ENCODE measurements at regions not wholly inside any gene's neighbourhood (a gene's known extent, or its start where the extent isn't known, plus 50 kb on each side); places are given as distances from the start of the nearest gene placed in this dataset.

DNA sequence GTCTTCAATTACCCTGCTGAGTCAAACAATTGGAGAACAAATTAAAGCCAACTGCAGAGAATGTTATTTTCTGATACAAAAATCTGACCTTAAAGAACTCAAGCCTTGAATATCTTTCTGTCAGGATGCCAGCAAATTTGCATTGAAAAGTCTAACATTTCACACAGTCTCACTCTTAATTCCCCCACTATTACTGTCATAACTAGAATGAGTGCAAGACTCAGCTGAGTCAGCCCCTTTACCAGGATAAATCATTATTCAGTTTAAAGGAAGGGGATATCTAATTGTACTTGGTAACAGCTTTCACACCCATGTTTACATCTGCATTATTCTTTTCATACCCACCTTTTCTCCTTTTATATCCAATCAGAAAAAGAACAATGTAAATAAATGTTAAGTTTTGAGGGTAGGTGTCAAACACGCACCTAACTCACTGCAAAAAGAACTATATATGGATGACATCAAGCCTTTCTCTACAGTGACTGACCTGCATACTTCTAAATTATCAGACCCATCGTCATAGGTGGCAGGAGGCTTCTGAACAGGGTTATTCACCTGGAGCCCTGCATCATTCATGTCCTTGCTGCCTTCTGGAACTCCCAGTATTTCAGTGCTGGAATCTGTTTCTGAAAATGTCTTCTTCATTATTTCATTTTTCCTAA, 117.4 kb downstream of the TMA16 start:
- no peaks in the 10 kb centered on the region for H3K27me3 ChIP-seq

DNA sequence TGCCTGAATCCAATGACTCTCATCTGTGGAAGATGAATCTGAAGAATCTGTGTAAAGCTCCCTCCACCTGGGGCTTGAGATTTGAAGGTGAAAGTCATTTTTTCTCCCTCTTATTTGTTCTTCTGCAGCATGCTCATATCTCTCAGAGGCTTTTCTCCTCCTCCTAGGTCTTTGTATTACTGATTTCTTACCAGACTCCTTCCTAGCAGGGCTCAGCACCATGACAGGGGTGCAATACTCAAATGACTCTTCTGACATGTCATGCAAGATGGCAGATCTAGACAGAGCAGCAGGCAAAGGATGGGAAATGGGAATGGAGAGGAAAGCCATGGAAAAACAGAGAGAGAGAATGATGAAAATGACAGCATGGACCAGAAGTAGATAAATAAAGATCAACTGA, 118.3 kb downstream of the TMA16 start:
- Histone ChIP-seq H3K27me3 (no peaks in the 10 kb centered on the region), H3K27ac (no peak overlapping the region), H3K4me1 (no peaks in the 10 kb centered on the region), H3K36me3 (no peaks in the 10 kb centered on the region), H3K9me3 (replicated peaks) (no peaks in the 10 kb centered on the region), H3K4me3 (no peak overlapping the region)
- DNase-seq: no peak

More for the DNA sequence above, 117.4 kb downstream of the TMA16 start:
- Histone ChIP-seq H3K4me1 (no peaks in the 10 kb centered on the region), H3K9me3 (replicated peaks) (no peaks in the 10 kb centered on the region), H3K36me3 (no peaks in the 10 kb centered on the region), H3K27ac (no peak overlapping the region), H3K4me3 (no peak overlapping the region)
- DNase-seq: no peak

DNA sequence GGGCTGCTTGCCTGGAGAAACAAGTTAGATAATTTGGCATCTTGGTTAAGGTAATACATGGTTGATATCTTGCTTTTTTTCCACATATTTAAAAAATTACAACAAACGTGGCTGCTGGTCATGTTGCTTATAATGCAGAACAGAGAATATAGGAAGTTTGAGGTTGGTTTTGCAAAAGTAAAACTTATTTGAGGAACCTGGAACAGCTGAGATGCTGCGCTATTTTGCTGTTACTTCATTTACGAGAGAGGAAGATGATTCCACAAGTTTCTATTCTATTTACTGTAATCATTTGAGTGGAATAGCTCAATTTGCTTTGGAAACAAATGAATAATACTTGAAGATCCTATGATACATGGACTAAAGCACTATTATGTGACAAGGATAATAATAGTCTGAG, 118.9 kb downstream of the TMA16 start:
- Histone ChIP-seq H3K4me1 (no peaks in the 10 kb centered on the region), H3K4me3 (no peak overlapping the region), H3K9me3 (replicated peaks) (no peaks in the 10 kb centered on the region), H3K27me3 (no peaks in the 10 kb centered on the region), H3K36me3 (no peaks in the 10 kb centered on the region), H3K27ac (no peak overlapping the region)
- no peak for DNase-seq

DNA sequence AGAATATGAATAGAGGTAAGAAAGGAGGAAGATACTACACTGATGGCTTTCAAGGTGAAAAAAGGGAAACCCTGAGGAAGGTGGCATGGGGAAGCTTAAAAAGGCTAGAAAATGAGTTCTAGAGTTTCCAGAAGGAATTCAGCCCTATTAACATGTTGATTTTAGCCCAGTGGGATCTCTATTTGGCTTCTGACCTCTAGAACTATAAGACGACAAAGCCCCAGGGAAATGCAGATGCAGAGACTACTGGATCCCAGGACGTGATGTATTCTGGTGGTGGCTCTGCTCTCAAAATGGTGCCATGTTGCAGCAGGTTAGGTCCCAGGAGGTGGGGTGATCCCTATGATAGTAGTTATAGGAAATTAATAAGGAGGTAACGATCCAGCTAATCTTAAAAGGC, 120.4 kb downstream of the TMA16 start:
- DNase-seq: no peak
- Histone ChIP-seq H3K9me3 (replicated peaks) (no peaks in the 10 kb centered on the region), H3K27ac (no peak overlapping the region), H3K27me3 (no peaks in the 10 kb centered on the region), H3K36me3 (no peaks in the 10 kb centered on the region), H3K4me1 (no peaks in the 10 kb centered on the region), H3K4me3 (no peak overlapping the region)

DNA sequence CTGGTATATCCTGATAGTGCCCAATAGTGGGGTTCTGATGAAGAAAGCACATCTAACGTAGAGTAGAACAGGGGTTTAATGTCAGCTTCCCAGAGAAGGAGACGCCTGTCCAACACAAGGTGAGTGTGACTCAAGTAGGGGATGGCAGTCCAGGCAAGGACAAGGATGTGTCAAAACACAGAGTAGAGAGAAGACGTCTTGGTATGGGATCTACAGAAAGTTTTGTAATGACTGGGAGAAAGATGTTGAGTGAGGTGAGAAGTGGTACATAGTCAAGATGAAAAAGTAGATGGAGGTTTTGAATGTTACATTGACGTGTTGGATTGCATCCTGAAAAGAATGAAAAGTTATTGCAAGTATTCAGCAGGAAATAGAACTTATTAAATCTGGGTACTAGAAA, 124.4 kb downstream of the TMA16 start:
- H3K36me3 ChIP-seq: no peaks in the 10 kb centered on the region
- DNase-seq: no peak
- H3K4me1 ChIP-seq: no peaks in the 10 kb centered on the region
- H3K27ac ChIP-seq: no peak overlapping the region
- no peaks in the 10 kb centered on the region for H3K9me3 ChIP-seq (replicated peaks)
- no peak overlapping the region for H3K4me3 ChIP-seq
- no peaks in the 10 kb centered on the region for H3K27me3 ChIP-seq

DNA sequence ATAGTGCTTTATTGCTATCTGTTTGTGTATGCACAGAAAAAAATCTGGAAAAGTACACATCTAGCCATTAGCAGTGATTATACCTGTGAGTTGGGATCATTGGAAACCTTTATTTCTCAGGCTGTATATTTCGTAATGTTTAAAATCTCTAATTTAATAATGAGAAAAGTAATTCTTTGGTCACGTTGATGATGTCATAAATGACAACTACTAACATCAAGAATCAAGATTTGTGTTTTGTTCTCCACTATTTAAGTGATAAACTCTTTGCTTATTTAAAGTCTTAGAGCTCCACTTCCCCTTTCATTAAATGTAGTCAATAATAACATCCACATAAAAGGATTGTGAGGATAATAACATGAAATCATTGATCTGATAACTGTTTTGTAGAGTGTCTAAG, 126.2 kb downstream of the TMA16 start:
- Histone ChIP-seq H3K4me1 (no peaks in the 10 kb centered on the region), H3K4me3 (no peak overlapping the region), H3K27ac (no peak overlapping the region), H3K36me3 (no peaks in the 10 kb centered on the region), H3K9me3 (replicated peaks) (no peaks in the 10 kb centered on the region), H3K27me3 (no peaks in the 10 kb centered on the region)
- DNase-seq: no peak

- Histone ChIP-seq H3K27ac (no peak overlapping the region), H3K9me3 (replicated peaks) (no peaks in the 10 kb centered on the region), H3K27me3 (no peaks in the 10 kb centered on the region), H3K4me3 (no peak overlapping the region), H3K36me3 (no peaks in the 10 kb centered on the region), H3K4me1 (no peaks in the 10 kb centered on the region)
- no peak for DNase-seq
These were observed 127.3 kb downstream of the TMA16 start for GRCh38 chr4:163621821-163622220.

- no peaks in the 10 kb centered on the region for H3K9me3 ChIP-seq (replicated peaks)
- H3K36me3 ChIP-seq: no peaks in the 10 kb centered on the region
- H3K27ac ChIP-seq: no peak overlapping the region
- no peak overlapping the region for H3K4me3 ChIP-seq
- DNase-seq: no peak
- H3K4me1 ChIP-seq: no peaks in the 10 kb centered on the region
- H3K27me3 ChIP-seq: no peaks in the 10 kb centered on the region
These were observed 128.0 kb downstream of the TMA16 start for GRCh38 chr4:163622379-163623035.

DNA sequence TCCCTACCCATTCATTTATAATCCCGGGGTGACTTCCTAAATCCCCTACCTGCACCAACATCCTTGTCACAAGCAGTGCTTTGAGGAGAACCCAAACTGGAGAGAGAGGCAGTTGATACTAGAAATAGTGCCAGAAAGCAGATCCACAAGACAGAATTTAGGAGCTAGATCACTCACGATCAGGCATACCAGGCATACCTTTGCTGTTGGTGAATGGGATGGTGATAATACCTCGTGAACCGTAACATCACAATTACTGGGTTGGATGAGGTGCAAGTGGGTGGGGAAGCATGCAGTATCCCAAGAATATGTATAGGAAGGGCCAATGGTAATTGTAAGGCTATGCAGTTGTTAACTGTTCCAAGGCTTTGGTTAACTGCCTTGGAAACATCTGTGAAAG, 129.3 kb downstream of the TMA16 start:
- no peak for DNase-seq

GRCh38 chr4:163624727-163625126, 130.2 kb downstream of the TMA16 start:
- no peak overlapping the region for H3K4me3 ChIP-seq
- no peaks in the 10 kb centered on the region for H3K9me3 ChIP-seq (replicated peaks)
- no peak for DNase-seq
- no peaks in the 10 kb centered on the region for H3K36me3 ChIP-seq
- no peaks in the 10 kb centered on the region for H3K27me3 ChIP-seq
- H3K4me1 ChIP-seq: no peaks in the 10 kb centered on the region
- no peak overlapping the region for H3K27ac ChIP-seq

More for the DNA sequence above, 129.3 kb downstream of the TMA16 start:
- no peak overlapping the region for H3K27ac ChIP-seq
- no peak overlapping the region for H3K4me3 ChIP-seq
- no peaks in the 10 kb centered on the region for H3K9me3 ChIP-seq (replicated peaks)
- no peaks in the 10 kb centered on the region for H3K4me1 ChIP-seq
- no peaks in the 10 kb centered on the region for H3K27me3 ChIP-seq
- no peaks in the 10 kb centered on the region for H3K36me3 ChIP-seq

DNA sequence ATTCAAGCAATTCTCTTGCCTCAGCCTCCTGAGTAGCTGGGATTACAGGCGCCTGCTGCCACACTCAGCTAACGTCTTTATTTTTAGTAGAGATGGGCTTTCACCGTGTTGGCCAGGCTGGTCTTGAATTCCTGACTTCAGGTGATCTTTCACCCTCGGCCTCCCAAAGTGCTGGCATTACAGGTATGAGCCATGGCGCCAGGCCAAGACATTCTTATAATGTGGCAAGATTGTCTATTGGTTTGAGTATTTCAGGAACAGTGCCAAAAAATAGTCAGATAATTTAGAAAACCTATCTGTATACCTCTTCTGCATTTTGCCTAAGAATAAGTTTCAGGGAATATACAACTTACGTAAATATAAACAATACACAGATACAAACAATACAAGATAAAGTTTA, 136.8 kb downstream of the TMA16 start:
- no peaks in the 10 kb centered on the region for H3K27me3 ChIP-seq
- H3K4me3 ChIP-seq: no peak overlapping the region
- H3K27ac ChIP-seq: no peak overlapping the region
- H3K9me3 ChIP-seq (replicated peaks): no peaks in the 10 kb centered on the region
- H3K36me3 ChIP-seq: no peaks in the 10 kb centered on the region
- no peaks in the 10 kb centered on the region for H3K4me1 ChIP-seq
- no peak for DNase-seq

DNA sequence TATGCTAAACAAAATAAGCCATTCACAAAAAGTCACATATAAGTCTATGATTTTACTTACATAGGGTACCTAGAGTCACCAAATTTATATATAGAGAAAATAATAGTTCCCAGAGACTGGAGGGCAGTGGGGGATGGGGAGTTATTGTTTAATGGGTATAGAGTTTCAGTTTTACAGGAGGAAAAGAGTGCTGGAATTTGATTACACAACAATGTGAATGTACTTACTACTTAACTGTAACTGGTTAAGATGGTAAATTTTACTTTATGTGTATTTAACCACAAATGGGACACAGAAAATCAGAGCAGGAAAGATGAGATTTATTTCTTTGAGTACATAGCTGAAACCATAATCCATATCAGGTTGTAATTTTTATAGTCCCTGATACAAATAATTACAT, 144.4 kb downstream of the TMA16 start:
- H3K4me3 ChIP-seq: no peak overlapping the region
- no peak for DNase-seq
- no peak overlapping the region for H3K27ac ChIP-seq
- H3K4me1 ChIP-seq: no peaks in the 10 kb centered on the region
- no peaks in the 10 kb centered on the region for H3K36me3 ChIP-seq
- H3K9me3 ChIP-seq (replicated peaks): no peaks in the 10 kb centered on the region
- no peaks in the 10 kb centered on the region for H3K27me3 ChIP-seq

GRCh38 chr4:163649557-163650091, 155.1 kb downstream of the TMA16 start:
- Histone ChIP-seq H3K4me1 (no peaks in the 10 kb centered on the region), H3K27me3 (no peaks in the 10 kb centered on the region), H3K27ac (no peak overlapping the region), H3K36me3 (no peaks in the 10 kb centered on the region), H3K4me3 (no peak overlapping the region), H3K9me3 (replicated peaks) (no peaks in the 10 kb centered on the region)
- no peak for DNase-seq

GRCh38 chr4:163651761-163652160, 157.3 kb downstream of the TMA16 start:
- Histone ChIP-seq H3K27ac (no peak overlapping the region), H3K4me1 (no peaks in the 10 kb centered on the region), H3K27me3 (no peaks in the 10 kb centered on the region), H3K9me3 (replicated peaks) (no peaks in the 10 kb centered on the region), H3K36me3 (no peaks in the 10 kb centered on the region), H3K4me3 (no peak overlapping the region)
- no peak for DNase-seq

DNA sequence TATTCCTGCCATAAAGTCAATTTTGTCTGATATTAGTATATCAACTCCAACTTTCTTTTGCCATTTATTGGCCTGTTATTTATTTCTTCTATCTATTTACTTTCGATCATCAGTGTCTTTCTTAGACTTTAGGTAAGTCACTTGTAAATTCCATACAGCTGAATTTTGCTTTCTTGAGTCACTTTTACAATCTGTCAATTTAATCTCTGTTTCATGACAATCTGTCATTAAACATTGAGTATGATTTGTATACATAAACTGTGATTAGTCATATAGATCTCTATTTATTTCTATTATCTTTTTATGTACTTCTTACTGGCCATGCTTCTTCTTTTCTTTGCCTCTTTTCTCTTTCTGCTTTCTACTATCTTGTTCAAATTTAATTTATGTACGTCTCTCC, 160.1 kb downstream of the TMA16 start:
- Histone ChIP-seq H3K27me3 (no peaks in the 10 kb centered on the region), H3K4me1 (no peaks in the 10 kb centered on the region), H3K27ac (no peak overlapping the region), H3K36me3 (no peaks in the 10 kb centered on the region), H3K4me3 (no peak overlapping the region), H3K9me3 (replicated peaks) (no peaks in the 10 kb centered on the region)
- no peak for DNase-seq

- H3K27me3 ChIP-seq: no peaks in the 10 kb centered on the region
- no peaks in the 10 kb centered on the region for H3K9me3 ChIP-seq (replicated peaks)
- H3K4me1 ChIP-seq: no peaks in the 10 kb centered on the region
- no peak for DNase-seq
- H3K36me3 ChIP-seq: no peaks in the 10 kb centered on the region
- H3K4me3 ChIP-seq: no peak overlapping the region
- no peak overlapping the region for H3K27ac ChIP-seq
These were observed 166.1 kb downstream of the TMA16 start for GRCh38 chr4:163660636-163661035.
